PC-3 (cell line): ENCODE measurements at regions not wholly inside any gene's neighbourhood (a gene's known extent, or its start where the extent isn't known, plus 50 kb on each side); places are given as distances from the start of the nearest gene placed in this dataset.

ENCODE experiments used
- ATAC-seq: fragments of 200-7000 bp; cut with Tn5 transposase; 2 replicates; pipeline ENCODE4 v1.9.1; 2020; ENCODE audit warnings: mild to moderate bottlenecking, moderate library complexity
- BruUV-seq: library from RNA; stranded (reverse); fragments of 400-500 nt; replicated peaks from 2 replicates; lab custom pipeline; 2021; lab: Mats Ljungman, UMichigan
- CTCF ChIA-PET: fragments of 300-600 bp; sonication (Branson Sonifier 250); formaldehyde crosslinking; loops from one replicate; lab custom pipeline; 2022; ENCODE audit warnings: antibody characterized with exemption; lab: Charles Lee
- POLR2A ChIA-PET: fragments of 300-600 bp; sonication (Branson Sonifier 250); formaldehyde crosslinking; loops from one replicate; lab custom pipeline; 2022; ENCODE audit warnings: antibody characterized with exemption; ENCODE audit not compliant: unreplicated experiment; lab: Charles Lee
- DNase-seq: peaks from one replicate; pipeline ENCODE4 v3.0.0-alpha.2; 2015
- H2AFZ ChIP-seq: fragments of 300-600 bp; sonication (generic); 2 replicates; pipeline ENCODE4 v1.6.0; 2016; ENCODE audit warnings: antibody characterized with exemption, low read length
- H3F3A ChIP-seq: fragments of 300-600 bp; sonication (generic); one replicate; pipeline ENCODE4 v1.6.0; 2017; ENCODE audit warnings: antibody characterized with exemption, low read length, control low read depth, mild to moderate bottlenecking; ENCODE audit not compliant: unreplicated experiment
- H3K27ac ChIP-seq: fragments of 300-600 bp; sonication (generic); 2 replicates; pipeline ENCODE4 v1.5.1; 2016; ENCODE audit warnings: mild to moderate bottlenecking, low read length
- H3K27me3 ChIP-seq: fragments of 300-600 bp; sonication (generic); 2 replicates; pipeline ENCODE4 v1.6.1; 2016; ENCODE audit warnings: low read length, mixed read lengths
- H3K36me3 ChIP-seq: fragments of 300-600 bp; sonication (generic); 2 replicates; pipeline ENCODE4 v1.6.1; 2016; ENCODE audit warnings: low read depth, mixed run types, low read length, mixed read lengths
- H3K4me1 ChIP-seq: fragments of 300-600 bp; sonication (generic); 2 replicates; pipeline ENCODE4 v1.5.1; 2016; ENCODE audit warnings: low read length; ENCODE audit not compliant: insufficient read depth
- H3K4me2 ChIP-seq: fragments of 300-600 bp; sonication (generic); 2 replicates; pipeline ENCODE4 v1.6.0; 2016; ENCODE audit warnings: low read length
- H3K4me3 ChIP-seq: fragments of 300-600 bp; sonication (generic); 2 replicates; pipeline ENCODE4 v1.5.1; 2016; ENCODE audit warnings: mild to moderate bottlenecking, low read length, mixed read lengths
- H3K79me2 ChIP-seq: fragments of 300-600 bp; sonication (generic); 2 replicates; pipeline ENCODE4 v1.6.1; 2017; ENCODE audit warnings: low read length, mixed read lengths
- H3K9ac ChIP-seq: fragments of 300-600 bp; sonication (generic); 2 replicates; pipeline ENCODE4 v1.6.0; 2016; ENCODE audit warnings: mild to moderate bottlenecking, low read length
- H3K9me2 ChIP-seq: fragments of 300-600 bp; sonication (generic); replicated peaks from 2 replicates; pipeline ENCODE4 v1.6.1; 2016; ENCODE audit warnings: mixed run types, low read length, mixed read lengths
- H3K9me3 ChIP-seq: fragments of 300-600 bp; sonication (generic); 2 replicates; pipeline ENCODE4 v1.6.1; 2016; ENCODE audit warnings: low read length, mixed read lengths
- H4K20me1 ChIP-seq: fragments of 300-600 bp; sonication (generic); 2 replicates; pipeline ENCODE4 v1.6.1; 2016; ENCODE audit warnings: low read length, mixed read lengths
- CTCF ChIP-seq: fragments of 300-600 bp; sonication (generic); conservative IDR thresholded peaks from 2 replicates; pipeline ENCODE4 v1.5.1; 2017; ENCODE audit warnings: antibody characterized with exemption, low read depth, mild to moderate bottlenecking, low read length
- EZH2 ChIP-seq: fragments of 300-600 bp; sonication (generic); IDR thresholded peaks from one replicate; pipeline ENCODE4 v1.6.1; 2017; ENCODE audit warnings: antibody characterized with exemption, mild to moderate bottlenecking, low read length; ENCODE audit not compliant: unreplicated experiment
- EZH2phosphoT487 ChIP-seq: fragments of 300-600 bp; sonication (generic); IDR thresholded peaks from 2 replicates; pipeline ENCODE4 v1.6.1; 2018; ENCODE audit warnings: mild to moderate bottlenecking, antibody characterized with exemption, low read length, borderline replicate concordance
- intact Hi-C: fragments of 100-400 bp; cut with micrococcal nuclease; formaldehyde crosslinking; loops from 2 replicates; pipeline ENCODE4 v1.9.0; 2023

GRCh38 chr2:5594249-5594695 is 97.9 kb upstream of the SOX11 start:
- Histone ChIP-seq H3K27me3 (no peaks in the 10 kb centered on the region), H3K4me1 (no peaks in the 10 kb centered on the region), H3F3A (no peaks in the 10 kb centered on the region), H3K79me2 (no peaks in the 10 kb centered on the region), H3K9me2 (no peaks in the 10 kb centered on the region), H3K4me3 (no peak overlapping the region), H2AFZ (no peak overlapping the region), H3K9ac (no peak overlapping the region), H3K4me2 (no peak overlapping the region), H4K20me1 (no peaks in the 10 kb centered on the region), H3K27ac (no peak overlapping the region), H3K9me3 (peaks cover 6% of the 10 kb centered on the region; the same call in 1 of the 2 replicates), H3K36me3 (no peaks in the 10 kb centered on the region)
- TF ChIP-seq CTCF (no peak), EZH2phosphoT487 (no peak), EZH2 (no peak)
- ChIA-PET POLR2A (no interaction called here), CTCF (no interaction called here)
- DNase-seq (no peak), ATAC-seq (no peak)
- no TSS peak for BruUV-seq
- intact Hi-C loops: no loop called here

- intact Hi-C loops: no loop called here
- TF ChIP-seq CTCF (no peak), EZH2phosphoT487 (no peak), EZH2 (no peak)
- Histone ChIP-seq H2AFZ (no peak overlapping the region), H3K9me2 (no peaks in the 10 kb centered on the region), H3K27me3 (no peaks in the 10 kb centered on the region), H3K4me3 (no peak overlapping the region), H3K36me3 (no peaks in the 10 kb centered on the region), H3K27ac (no peak overlapping the region), H3K4me2 (no peak overlapping the region), H3K9ac (no peak overlapping the region), H4K20me1 (no peaks in the 10 kb centered on the region), H3F3A (no peaks in the 10 kb centered on the region), H3K9me3 (peaks cover 6% of the 10 kb centered on the region; the same call in 1 of the 2 replicates), H3K4me1 (no peaks in the 10 kb centered on the region), H3K79me2 (no peaks in the 10 kb centered on the region)
- no TSS peak for BruUV-seq
- ATAC-seq: no peak
- no peak for DNase-seq
- ChIA-PET CTCF (no interaction called here), POLR2A (no interaction called here)
Measured at GRCh38 chr2:5596868-5597267, 95.3 kb upstream of the SOX11 start.

DNA sequence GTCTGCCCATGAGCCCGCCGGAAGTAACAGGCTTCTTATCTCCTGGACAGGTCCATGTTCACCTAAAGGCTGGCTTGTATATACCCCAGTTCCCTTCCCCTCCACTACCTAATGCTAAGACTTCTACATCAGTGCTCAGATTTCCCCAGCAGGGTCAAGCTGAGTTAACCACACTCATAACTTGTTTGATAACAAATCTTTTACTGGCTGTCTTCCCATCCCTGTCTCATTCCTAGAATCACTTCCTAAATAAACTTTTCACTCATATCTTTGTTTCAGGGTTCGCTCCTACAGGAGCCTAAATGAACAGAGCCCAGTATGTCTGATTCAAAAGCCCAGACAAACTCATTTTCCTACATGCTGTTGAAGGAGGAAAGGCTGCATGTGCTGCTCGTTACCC is 94.0 kb upstream of the SOX11 start:
- no peaks in the 10 kb centered on the region for H3K36me3 ChIP-seq
- DNase-seq (no peak), ATAC-seq (no peak)
- CTCF ChIA-PET: no interaction called here
- H4K20me1 ChIP-seq: no peaks in the 10 kb centered on the region
- H3K4me1 ChIP-seq: no peaks in the 10 kb centered on the region
- no peaks in the 10 kb centered on the region for H3K27me3 ChIP-seq
- TF ChIP-seq CTCF (no peak), EZH2phosphoT487 (no peak), EZH2 (no peak)
- intact Hi-C loops: no loop called here
- H3K9me2 ChIP-seq: no peaks in the 10 kb centered on the region
- peaks cover 6% of the 10 kb centered on the region; the same call in 1 of the 2 replicates for H3K9me3 ChIP-seq
- H3K4me3 ChIP-seq: no peak overlapping the region
- no peak overlapping the region for H3K4me2 ChIP-seq
- no peak overlapping the region for H3K27ac ChIP-seq
- POLR2A ChIA-PET: no interaction called here
- BruUV-seq: no TSS peak
- no peaks in the 10 kb centered on the region for H3F3A ChIP-seq
- no peak overlapping the region for H2AFZ ChIP-seq
- no peaks in the 10 kb centered on the region for H3K79me2 ChIP-seq
- no peak overlapping the region for H3K9ac ChIP-seq
